ENCODE measurements at regions not wholly inside any gene's neighbourhood (a gene's known extent, or its start where the extent isn't known, plus 50 kb on each side); places are given as distances from the start of the nearest gene placed in this dataset.
"Not testable (repeated sequence)": the region's sequence is repeated elsewhere in the genome, so short reads cannot be mapped to it uniquely, and the experiment has no call there.

GRCh38 chr2:144905956-144906355 is 386.0 kb upstream of the ZEB2 start:
- TF ChIP-seq REST (IDR thresholded peaks at IDR 0.05; ENCODE audit: insufficient replicate concordance, low read depth) (no peak), SPI1 (IDR thresholded peaks at IDR 0.05; ENCODE audit: borderline replicate concordance, low read depth) (no peak), POLR2AphosphoS5 (IDR thresholded peaks at IDR 0.05; ENCODE audit: low read depth) (no peak), GABPA (IDR thresholded peaks at IDR 0.05; ENCODE audit: low read depth) (no peak)
- TF ChIP-seq, protein P1, sequence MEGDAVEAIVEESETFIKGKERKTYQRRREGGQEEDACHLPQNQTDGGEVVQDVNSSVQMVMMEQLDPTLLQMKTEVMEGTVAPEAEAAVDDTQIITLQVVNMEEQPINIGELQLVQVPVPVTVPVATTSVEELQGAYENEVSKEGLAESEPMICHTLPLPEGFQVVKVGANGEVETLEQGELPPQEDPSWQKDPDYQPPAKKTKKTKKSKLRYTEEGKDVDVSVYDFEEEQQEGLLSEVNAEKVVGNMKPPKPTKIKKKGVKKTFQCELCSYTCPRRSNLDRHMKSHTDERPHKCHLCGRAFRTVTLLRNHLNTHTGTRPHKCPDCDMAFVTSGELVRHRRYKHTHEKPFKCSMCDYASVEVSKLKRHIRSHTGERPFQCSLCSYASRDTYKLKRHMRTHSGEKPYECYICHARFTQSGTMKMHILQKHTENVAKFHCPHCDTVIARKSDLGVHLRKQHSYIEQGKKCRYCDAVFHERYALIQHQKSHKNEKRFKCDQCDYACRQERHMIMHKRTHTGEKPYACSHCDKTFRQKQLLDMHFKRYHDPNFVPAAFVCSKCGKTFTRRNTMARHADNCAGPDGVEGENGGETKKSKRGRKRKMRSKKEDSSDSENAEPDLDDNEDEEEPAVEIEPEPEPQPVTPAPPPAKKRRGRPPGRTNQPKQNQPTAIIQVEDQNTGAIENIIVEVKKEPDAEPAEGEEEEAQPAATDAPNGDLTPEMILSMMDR (IDR thresholded peaks at IDR 0.05; ENCODE audit: insufficient read depth, low read length), result no peak
- Histone ChIP-seq H3K27ac (replicated peaks) (no peak overlapping the region), H3K27me3 (ENCODE audit: insufficient read depth, poor library complexity, severe bottlenecking) (no peaks in the 10 kb centered on the region), H3K4me3 (replicated peaks; ENCODE audit: insufficient read depth, low read length) (no peak overlapping the region)
- no peak for DNase-seq (ENCODE audit: low read depth in 1 of 2, low spot score in 1 of 2)

- no peaks in the 10 kb centered on the region for H3K27me3 ChIP-seq (ENCODE audit: insufficient read depth, poor library complexity, severe bottlenecking)
- H3K4me3 ChIP-seq (replicated peaks; ENCODE audit: insufficient read depth, low read length), result no peak overlapping the region
- DNase-seq (ENCODE audit: low read depth in 1 of 2, low spot score in 1 of 2), result no peak
- TF ChIP-seq SPI1 (IDR thresholded peaks at IDR 0.05; ENCODE audit: borderline replicate concordance, low read depth) (no peak), GABPA (IDR thresholded peaks at IDR 0.05; ENCODE audit: low read depth) (no peak), POLR2AphosphoS5 (IDR thresholded peaks at IDR 0.05; ENCODE audit: low read depth) (no peak), REST (IDR thresholded peaks at IDR 0.05; ENCODE audit: insufficient replicate concordance, low read depth) (no peak)
- TF ChIP-seq, protein P1 (IDR thresholded peaks at IDR 0.05; ENCODE audit: insufficient read depth, low read length), result no peak
- H3K27ac ChIP-seq (replicated peaks), result no peak overlapping the region
These were observed 384.7 kb upstream of the ZEB2 start for GRCh38 chr2:144904612-144905011.

DNA sequence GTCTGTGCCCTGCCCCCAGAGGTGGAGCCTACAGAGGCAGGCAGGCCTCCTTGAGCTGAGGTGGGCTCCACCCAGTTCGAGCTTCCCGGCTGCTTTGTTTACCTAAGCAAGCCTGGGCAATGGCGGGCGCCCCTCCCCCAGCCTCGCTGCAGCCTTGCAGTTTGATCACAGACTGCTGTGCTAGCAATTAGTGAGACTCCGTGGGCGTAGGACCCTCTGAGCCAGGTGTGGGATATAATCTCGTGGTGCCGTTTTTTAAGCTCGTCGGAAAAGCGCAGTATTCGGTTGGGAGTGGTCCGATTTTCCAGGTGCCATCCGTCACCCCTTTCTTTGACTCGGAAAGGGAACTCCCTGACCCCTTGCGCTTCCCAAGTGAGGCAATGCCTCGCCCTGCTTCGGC is 383.1 kb upstream of the ZEB2 start:
- not testable (repeated sequence) for H3K27me3 ChIP-seq (ENCODE audit: insufficient read depth, poor library complexity, severe bottlenecking); H3K4me3 ChIP-seq (replicated peaks; ENCODE audit: insufficient read depth, low read length); H3K27ac ChIP-seq (replicated peaks); DNase-seq (ENCODE audit: low read depth in 1 of 2, low spot score in 1 of 2)

DNA sequence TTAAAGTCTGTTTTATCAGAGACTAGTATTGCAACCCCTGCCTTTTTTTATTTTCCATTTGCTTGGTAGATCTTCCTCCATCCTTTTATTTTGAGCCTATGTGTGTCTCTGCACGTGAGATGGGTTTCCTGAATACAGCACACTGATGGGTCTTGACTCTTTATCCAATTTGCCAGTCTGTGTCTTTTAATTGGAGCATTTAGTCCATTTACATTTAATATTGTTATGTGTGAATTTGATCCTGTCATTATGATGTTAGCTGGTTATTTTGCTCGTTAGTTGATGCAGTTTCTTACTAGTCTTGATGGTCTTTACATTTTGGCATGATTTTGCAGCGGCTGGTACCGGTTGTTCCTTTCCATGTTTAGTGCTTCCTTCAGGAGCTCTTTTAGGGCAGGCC is 381.5 kb upstream of the ZEB2 start:
- DNase-seq (ENCODE audit: low read depth in 1 of 2, low spot score in 1 of 2); H3K4me3 ChIP-seq (replicated peaks; ENCODE audit: insufficient read depth, low read length); H3K27me3 ChIP-seq (ENCODE audit: insufficient read depth, poor library complexity, severe bottlenecking); H3K27ac ChIP-seq (replicated peaks): not testable (repeated sequence)

- no peak overlapping the region for H3K27ac ChIP-seq (replicated peaks)
- no peak for DNase-seq (ENCODE audit: low read depth in 1 of 2, low spot score in 1 of 2)
- H3K4me3 ChIP-seq (replicated peaks; ENCODE audit: insufficient read depth, low read length), result no peak overlapping the region
- H3K27me3 ChIP-seq (ENCODE audit: insufficient read depth, poor library complexity, severe bottlenecking), result no peaks in the 10 kb centered on the region
- TF ChIP-seq SPI1 (IDR thresholded peaks at IDR 0.05; ENCODE audit: borderline replicate concordance, low read depth) (no peak), POLR2AphosphoS5 (IDR thresholded peaks at IDR 0.05; ENCODE audit: low read depth) (no peak), GABPA (IDR thresholded peaks at IDR 0.05; ENCODE audit: low read depth) (no peak), REST (IDR thresholded peaks at IDR 0.05; ENCODE audit: insufficient replicate concordance, low read depth) (no peak)
- TF ChIP-seq, protein P1 (IDR thresholded peaks at IDR 0.05; ENCODE audit: insufficient read depth, low read length), result no peak
These were observed 376.4 kb upstream of the ZEB2 start for GRCh38 chr2:144896341-144896740.

Data from HL-60 (cell line).